ENCODE measurements at regions not wholly inside any gene's neighbourhood (a gene's known extent, or its start where the extent isn't known, plus 50 kb on each side); places are given as distances from the start of the nearest gene placed in this dataset.

GRCh38 chr3:115381573-115381912 is 234.5 kb upstream of the ZBTB20 start:
- no peak for DNase-seq
- Mint-ChIP-seq H3K27ac (no peak overlapping the region; a peak in 1 of 7 replicates), H3K4me1 (peaks cover 8 to 11% of the 10 kb centered on the region in 2 experiments), H3K27me3 (ENCODE audit: low read depth) (no peaks in the 10 kb centered on the region), H3K4me3 (no peak overlapping the region), H3K9me3 (peaks cover 6 to 7% of the 10 kb centered on the region in 2 experiments; a peak in 3 of 5 replicates), H3K36me3 (ENCODE audit: insufficient read depth in 1 of 3, low read depth in 3 of 3) (peaks cover 0 to 7% (median 3%) of the 10 kb centered on the region in 3 experiments; a peak in 4 of 7 replicates)
- Histone ChIP-seq H3T11ph (ENCODE audit: low read length) (no peak overlapping the region), H2AK5ac (ENCODE audit: insufficient read length, low read length) (no peak overlapping the region), H2BK20ac (ENCODE audit: low read depth, low read length, poor library complexity, severe bottlenecking) (no peak overlapping the region), H3K9me3 (ENCODE audit: control insufficient read depth, low read depth, low read length) (no peaks in the 10 kb centered on the region), H3K79me1 (ENCODE audit: insufficient read depth, low read depth, low read length, poor library complexity, severe bottlenecking) (no peaks in the 10 kb centered on the region), H3K56ac (ENCODE audit: insufficient read length, low read depth, low read length) (no peak overlapping the region), H2BK15ac (ENCODE audit: low read depth, low read length) (no peak overlapping the region), H3K27me3 (ENCODE audit: insufficient read depth, low read length) (no peaks in the 10 kb centered on the region), H4K8ac (replicated peaks; ENCODE audit: insufficient read length, low read depth, low read length) (no peak overlapping the region), H3K9ac (ENCODE audit: extremely low read depth, insufficient read length, low read length) (no peak overlapping the region), H3K23me2 (ENCODE audit: insufficient read length, low read depth, low read length, poor library complexity, severe bottlenecking) (no peaks in the 10 kb centered on the region), H2BK120ac (ENCODE audit: low read depth, low read length, poor library complexity, severe bottlenecking) (no peak overlapping the region), H3K23ac (ENCODE audit: insufficient read length, low read depth, low read length) (no peak overlapping the region), H2BK5ac (ENCODE audit: insufficient read length, low read length) (no peak overlapping the region), H3K4ac (ENCODE audit: low read depth, low read length) (no peak overlapping the region), H3K4me2 (ENCODE audit: insufficient read depth, insufficient read length, low read length) (no peak overlapping the region), H4K91ac (ENCODE audit: insufficient read length, low read depth, low read length) (no peak overlapping the region), H3K18ac (ENCODE audit: insufficient read length, low read depth, low read length) (no peak overlapping the region), H4K5ac (ENCODE audit: insufficient read length, low read depth, low read length) (no peak overlapping the region), H3K4me1 (ENCODE audit: insufficient read depth, low read length) (peaks cover 6% of the 10 kb centered on the region; the same call in 1 of the 2 replicates), H2BK12ac (ENCODE audit: insufficient read length, low read depth, low read length) (no peak overlapping the region), H2AFZ (ENCODE audit: low read length) (no peak overlapping the region), H3K27ac (ENCODE audit: insufficient read length, low read depth, low read length) (no peak overlapping the region), H4K20me1 (ENCODE audit: control insufficient read depth, insufficient read depth, insufficient read length) (no peaks in the 10 kb centered on the region), H3K14ac (ENCODE audit: insufficient read depth, low read length) (no peak overlapping the region), H3K79me2 (ENCODE audit: insufficient read depth, low read length) (no peaks in the 10 kb centered on the region)
- TF ChIP-seq CTCF (conservative IDR thresholded peaks at IDR 0.05) = no peak
- WGBS (ENCODE audit: extremely low coverage, insufficient read length, low lambda C conversion rate) = no CpG with 5 or more reads among the region's 5 CpGs

All from H9 (cell line).